ENCODE measurements at regions not wholly inside any gene's neighbourhood (a gene's known extent, or its start where the extent isn't known, plus 50 kb on each side); places are given as distances from the start of the nearest gene placed in this dataset.
"Not testable (repeated sequence)": the region's sequence is repeated elsewhere in the genome, so short reads cannot be mapped to it uniquely, and the experiment has no call there.

DNA sequence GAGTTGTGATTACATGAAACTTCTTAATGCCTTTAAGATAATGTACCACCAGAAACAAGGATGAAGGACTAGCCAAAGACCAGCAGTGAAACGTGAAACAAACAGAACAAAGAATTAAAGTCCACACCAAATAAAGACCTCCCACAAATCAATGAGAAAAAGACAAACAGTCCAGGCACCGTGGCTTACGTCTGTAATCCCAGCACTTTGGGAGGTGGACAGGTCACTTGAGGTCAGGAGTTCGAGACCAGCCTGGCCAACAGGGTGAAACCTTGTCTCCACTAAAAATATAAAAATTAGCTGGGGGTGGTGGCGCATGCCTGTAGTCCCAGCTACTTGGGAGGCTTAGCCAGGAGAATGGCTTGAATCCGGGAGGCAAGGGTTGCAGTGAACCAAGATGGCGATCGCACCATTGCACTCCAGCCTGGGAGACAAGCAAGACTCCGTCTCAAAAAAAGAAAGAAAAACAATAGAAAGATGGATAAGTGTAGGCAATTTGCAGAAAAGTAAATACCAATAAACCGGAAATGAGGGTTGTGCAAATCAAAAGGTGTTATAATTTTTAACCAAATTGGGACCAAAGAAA is 167.8 kb upstream of the GRK3 start:
- intact Hi-C loops (cut with micrococcal nuclease; ENCODE audit: unreplicated experiment): no loop called here
- ChIA-PET CTCF (ENCODE audit: unreplicated experiment) (no interaction called here), POLR2A (no interaction called here)
- Histone ChIP-seq H3K4me2 (ENCODE audit: low read length) (no peak overlapping the region), H3K27ac (ENCODE audit: low read depth, low read length, poor library complexity, severe bottlenecking) (no peak overlapping the region), H3K4me1 (ENCODE audit: insufficient read depth, low read length, poor library complexity, severe bottlenecking) (peaks cover 25% of the 10 kb centered on the region), H3K36me3 (ENCODE audit: insufficient read depth, low read length) (no peaks in the 10 kb centered on the region), H3K79me2 (ENCODE audit: insufficient read depth, low read depth, low read length) (peaks cover 44% of the 10 kb centered on the region; the same call in 1 of the 2 replicates), H3K9me2 (ENCODE audit: insufficient read depth, low read length) (no peaks in the 10 kb centered on the region), H4K20me1 (ENCODE audit: insufficient read depth, low read length) (peaks cover 4% of the 10 kb centered on the region; the same call in 1 of the 2 replicates), H3K4me3 (ENCODE audit: low read depth, low read length, poor library complexity, severe bottlenecking) (no peak overlapping the region), H3K9me3 (ENCODE audit: low read length) (no peaks in the 10 kb centered on the region), H2AFZ (ENCODE audit: low read length) (no peak overlapping the region)
- TF ChIP-seq EZH2phosphoT487 (IDR thresholded peaks at IDR 0.05; ENCODE audit: borderline replicate concordance, low read depth, low read length): no peak
- TF ChIP-seq CTCF (conservative IDR thresholded peaks at IDR 0.05; ENCODE audit: low read length): no peak
- no peak for DNase-seq (ENCODE audit: low spot score)
- BruUV-seq (replicated peaks): no TSS peak

GRCh38 chr22:25397616-25398015 is 166.9 kb upstream of the GRK3 start:
- Histone ChIP-seq H3K4me2 (ENCODE audit: low read length) (no peak overlapping the region), H3K36me3 (ENCODE audit: insufficient read depth, low read length) (no peaks in the 10 kb centered on the region), H3K4me1 (ENCODE audit: insufficient read depth, low read length, poor library complexity, severe bottlenecking) (peaks cover 34% of the 10 kb centered on the region), H3K79me2 (ENCODE audit: insufficient read depth, low read depth, low read length) (peaks cover 53% of the 10 kb centered on the region; the same call in 1 of the 2 replicates), H3K27ac (ENCODE audit: low read depth, low read length, poor library complexity, severe bottlenecking) (no peak overlapping the region), H4K20me1 (ENCODE audit: insufficient read depth, low read length) (peaks cover 4% of the 10 kb centered on the region; the same call in 1 of the 2 replicates), H3K9me3 (ENCODE audit: low read length) (no peaks in the 10 kb centered on the region), H2AFZ (ENCODE audit: low read length) (no peak overlapping the region), H3K4me3 (ENCODE audit: low read depth, low read length, poor library complexity, severe bottlenecking) (no peak overlapping the region), H3K9me2 (ENCODE audit: insufficient read depth, low read length) (no peaks in the 10 kb centered on the region)
- no peak for DNase-seq (ENCODE audit: low spot score)
- TF ChIP-seq EZH2phosphoT487 (IDR thresholded peaks at IDR 0.05; ENCODE audit: borderline replicate concordance, low read depth, low read length) (no peak), CTCF (conservative IDR thresholded peaks at IDR 0.05; ENCODE audit: low read length) (no peak)
- intact Hi-C loops (cut with micrococcal nuclease; ENCODE audit: unreplicated experiment): no loop called here
- ChIA-PET CTCF (ENCODE audit: unreplicated experiment) (no interaction called here), POLR2A (no interaction called here)
- no TSS peak for BruUV-seq (replicated peaks)

DNA sequence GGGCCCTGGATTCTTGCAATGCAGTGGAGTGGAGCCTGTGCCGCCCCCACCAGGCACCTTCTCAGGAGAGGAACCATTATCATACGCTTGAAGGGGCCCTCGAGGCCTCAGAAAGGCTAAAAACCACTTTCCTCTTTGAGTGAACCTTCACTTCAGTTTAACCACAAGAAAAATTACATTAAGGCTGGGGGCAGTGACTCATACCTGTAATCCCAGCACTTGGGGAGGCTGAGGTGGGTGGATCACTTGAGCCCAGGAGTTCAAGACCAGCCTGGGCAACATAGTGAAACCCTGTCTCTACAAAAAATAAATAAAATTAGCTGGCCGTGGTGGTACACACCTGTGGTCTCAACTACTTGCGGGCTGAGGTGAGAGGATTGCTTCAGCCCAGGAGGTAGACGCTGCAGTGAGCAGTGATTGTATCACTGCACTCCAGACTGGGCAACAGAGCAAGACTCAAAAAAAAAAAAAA is 165.8 kb upstream of the GRK3 start:
- POLR2A ChIA-PET; BruUV-seq (replicated peaks); H3K27ac ChIP-seq (ENCODE audit: low read depth, low read length, poor library complexity, severe bottlenecking); H2AFZ ChIP-seq (ENCODE audit: low read length); CTCF ChIA-PET (ENCODE audit: unreplicated experiment); H4K20me1 ChIP-seq (ENCODE audit: insufficient read depth, low read length); H3K9me3 ChIP-seq (ENCODE audit: low read length); intact Hi-C loops (cut with micrococcal nuclease; ENCODE audit: unreplicated experiment); H3K36me3 ChIP-seq (ENCODE audit: insufficient read depth, low read length); H3K4me3 ChIP-seq (ENCODE audit: low read depth, low read length, poor library complexity, severe bottlenecking); H3K9me2 ChIP-seq (ENCODE audit: insufficient read depth, low read length); DNase-seq (ENCODE audit: low spot score): not testable (repeated sequence)
- Histone ChIP-seq H3K4me2 (ENCODE audit: low read length) (0 out of 2 replicates have a peak overlapping the region, but pooled peaks have one; percentile 10), H3K79me2 (ENCODE audit: insufficient read depth, low read depth, low read length) (peaks cover 63% of the 10 kb centered on the region), H3K4me1 (ENCODE audit: insufficient read depth, low read length, poor library complexity, severe bottlenecking) (peaks cover 44% of the 10 kb centered on the region)

Data from OCI-LY7 (cell line).